HCEC 1CT (cell line): ENCODE measurements at regions not wholly inside any gene's neighbourhood (a gene's known extent, or its start where the extent isn't known, plus 50 kb on each side); places are given as distances from the start of the nearest gene placed in this dataset.
A peak's percentile ranks its signal among the peaks of the same experiment; 100 is the strongest.
"Not testable (repeated sequence)": the region's sequence is repeated elsewhere in the genome, so short reads cannot be mapped to it uniquely, and the experiment has no call there.

Experiments
- DNase-seq: peaks from one replicate; pipeline ENCODE4 v3.0.0-alpha.2; 2017

DNA sequence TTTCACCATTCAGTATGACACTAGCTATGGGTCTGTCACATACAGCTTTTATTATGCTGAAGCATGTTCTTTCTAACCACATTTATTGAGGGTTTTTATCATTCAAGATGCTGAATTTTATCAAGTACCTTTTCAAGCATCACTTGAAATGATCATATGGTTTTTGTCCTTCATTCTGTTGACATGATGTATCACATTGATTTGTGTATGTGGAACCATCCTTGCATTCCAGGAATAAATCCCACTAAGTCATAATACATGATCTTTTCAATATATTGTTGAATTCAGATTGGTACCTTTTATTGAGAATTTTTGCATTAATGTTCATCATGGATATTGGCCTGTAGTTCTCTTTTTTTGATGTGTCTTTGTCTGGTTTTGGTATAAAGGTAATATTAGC is 317.4 kb downstream of the NNT start:
- DNase-seq, result no peak

DNA sequence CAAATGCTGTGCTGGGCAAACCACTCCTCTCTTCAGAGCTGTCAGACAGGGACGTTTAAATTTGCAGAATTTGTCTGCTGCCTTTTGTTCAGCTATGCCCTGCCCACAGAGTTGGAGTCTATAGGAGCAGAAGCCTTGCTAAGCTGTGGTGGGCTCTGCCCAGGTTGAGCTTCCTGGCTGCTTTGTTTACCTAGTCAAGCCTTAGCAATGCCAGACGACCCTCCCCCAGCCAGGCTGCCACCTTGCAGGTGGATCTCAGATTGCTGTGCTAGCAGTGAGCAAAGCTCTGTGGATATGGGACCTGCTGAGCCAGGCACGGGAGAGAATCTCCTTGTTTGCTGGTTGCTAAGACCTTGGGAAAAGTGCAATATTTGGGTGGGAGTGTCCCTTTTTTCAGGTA is 314.9 kb downstream of the NNT start:
- DNase-seq, result no peak

DNA sequence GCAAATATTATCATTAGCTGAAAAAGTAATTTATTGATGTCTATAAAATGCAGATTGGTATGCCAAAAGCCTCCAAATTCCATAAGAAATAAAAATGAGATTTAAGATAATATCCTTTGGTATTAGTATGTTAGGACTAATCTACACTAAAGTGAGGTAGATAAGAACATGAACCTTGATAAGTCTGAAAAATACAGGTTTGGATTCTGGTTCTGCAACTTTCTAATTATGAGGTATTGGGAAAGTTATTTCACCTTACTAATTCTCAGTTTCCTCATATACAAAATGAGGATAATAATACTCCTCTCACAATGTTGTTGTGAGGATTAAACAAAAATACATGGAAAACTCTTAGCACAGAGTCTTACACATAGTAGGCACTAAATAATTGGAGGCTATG is 300.1 kb downstream of the NNT start:
- no peak for DNase-seq

DNA sequence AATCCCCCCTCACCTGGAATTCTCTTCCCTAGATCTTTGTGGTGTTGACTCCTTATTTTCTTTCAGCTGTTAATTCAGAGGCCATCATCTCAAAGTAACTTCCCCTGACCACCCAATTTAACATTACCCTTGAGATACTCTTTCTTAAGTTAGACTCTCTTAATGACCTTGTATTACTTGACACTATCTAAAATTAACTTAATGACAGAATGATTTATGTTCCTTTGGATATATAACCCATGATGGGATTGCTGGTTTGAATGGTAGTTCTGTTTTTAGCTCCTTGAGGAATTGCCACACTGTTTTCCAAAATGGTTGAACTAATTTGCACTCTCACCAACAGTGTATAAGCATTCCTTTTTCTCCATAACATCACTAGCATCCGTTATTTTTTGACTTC is 298.0 kb downstream of the NNT start:
- no peak for DNase-seq

DNA sequence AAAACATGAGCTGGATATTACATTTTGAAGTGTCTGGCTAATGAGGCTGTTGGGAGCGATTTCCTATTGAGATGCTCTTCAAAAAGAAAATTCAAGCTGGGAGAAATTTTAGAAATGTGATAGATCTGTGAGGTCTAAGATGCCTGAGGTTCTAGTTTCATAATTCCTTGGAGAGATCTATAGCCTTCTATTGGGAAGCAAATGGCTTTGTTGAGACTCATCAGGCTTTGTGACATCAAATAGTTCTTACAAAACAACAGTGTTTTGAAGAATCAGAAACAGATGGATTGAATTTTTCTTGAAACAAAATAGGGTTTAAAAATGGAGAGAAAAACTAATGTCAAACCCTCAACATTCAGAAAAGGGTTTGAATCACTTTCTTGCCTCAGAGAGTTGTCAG is 292.9 kb downstream of the NNT start:
- no peak for DNase-seq

DNA sequence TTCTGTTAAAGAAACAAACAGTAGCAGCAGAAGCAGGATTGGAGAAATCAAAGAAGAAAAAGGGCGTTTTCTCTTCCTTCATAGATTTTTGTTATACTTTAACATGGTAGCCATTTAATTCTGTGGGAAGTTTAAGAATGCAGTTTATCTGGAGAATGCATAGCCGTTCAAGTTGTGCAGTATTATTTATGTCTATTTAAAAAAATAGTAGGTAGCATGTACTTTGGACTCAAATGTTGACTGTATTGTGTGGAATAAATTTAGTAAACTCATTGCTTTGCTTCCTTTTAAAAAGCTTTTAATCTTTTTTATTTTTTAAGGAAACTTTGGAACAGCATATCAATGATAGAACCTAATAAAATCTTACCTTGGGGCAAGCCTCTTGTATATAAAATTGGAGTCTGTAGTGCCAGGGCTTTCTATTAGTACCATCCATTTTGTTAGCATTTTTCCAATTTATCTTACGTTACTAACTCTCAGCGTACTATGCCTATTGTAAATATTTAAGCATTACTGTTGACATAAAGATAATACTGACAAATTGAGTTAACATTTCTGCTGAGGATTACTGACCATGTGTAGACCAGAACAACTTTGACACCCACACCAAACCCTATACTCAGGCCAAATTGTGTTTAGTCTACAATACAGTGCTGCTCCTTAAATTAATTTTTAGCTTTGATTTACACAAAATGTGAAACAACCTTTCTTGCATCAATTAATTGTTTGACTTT is 291.1 kb downstream of the NNT start:
- no peak for DNase-seq

DNA sequence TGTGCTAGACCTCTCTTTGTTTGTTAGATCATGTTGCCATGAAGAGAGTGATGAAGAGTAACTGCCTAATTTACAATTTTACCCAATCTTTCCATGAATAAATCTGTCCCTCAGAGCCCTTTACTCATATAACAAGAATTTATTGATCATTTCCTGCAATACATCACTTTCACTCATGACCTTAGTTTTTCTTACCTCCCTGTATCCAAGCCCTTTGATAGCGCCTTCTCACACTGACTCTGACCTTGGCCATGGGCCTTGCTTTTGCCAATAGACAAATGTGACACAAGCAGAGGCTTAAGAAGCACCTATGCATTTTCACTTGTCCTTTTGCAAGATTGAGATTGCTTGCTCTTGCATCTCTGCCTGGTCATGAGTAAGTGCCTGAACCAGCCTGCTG is 288.1 kb downstream of the NNT start:
- no peak for DNase-seq

DNA sequence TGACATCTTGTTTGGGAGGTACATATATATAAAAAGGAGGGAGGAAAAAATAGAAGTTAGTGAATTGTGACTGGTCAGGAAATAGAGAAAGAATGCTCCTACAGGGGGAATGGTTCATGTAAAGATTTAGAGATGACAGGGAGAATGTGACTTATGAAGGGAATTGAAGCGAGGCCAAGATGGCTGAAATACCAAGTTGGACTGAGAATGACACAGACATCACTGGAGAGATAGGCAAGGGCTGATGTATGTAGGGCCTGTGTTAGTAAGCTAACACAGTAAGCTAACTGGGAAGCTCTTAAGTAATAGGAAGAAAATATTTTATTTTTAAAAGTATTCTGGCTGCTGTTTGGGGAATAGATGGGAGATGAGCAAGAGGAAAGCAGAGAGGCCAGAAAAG is 286.3 kb downstream of the NNT start:
- no peak for DNase-seq

DNA sequence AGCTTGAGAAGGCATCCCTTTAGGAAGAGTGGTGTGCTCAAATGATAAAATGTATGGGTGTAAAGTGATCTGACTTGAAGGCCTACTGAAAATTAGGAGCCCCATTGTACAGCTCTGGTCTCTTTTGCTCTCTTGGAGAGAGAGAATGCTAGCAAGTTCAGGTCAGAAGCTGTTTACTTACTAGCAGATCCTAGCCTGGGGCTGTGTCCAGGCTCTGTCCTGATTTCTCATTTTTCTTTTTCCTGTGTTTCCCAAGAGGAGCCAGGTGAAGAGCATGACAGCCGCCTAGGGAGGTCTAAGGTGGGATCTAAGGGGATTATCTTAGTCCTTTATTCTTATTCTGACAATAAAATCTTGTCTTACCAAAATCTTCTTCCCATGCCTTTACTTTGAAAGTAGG is 272.8 kb downstream of the NNT start:
- DNase-seq, result no peak

DNA sequence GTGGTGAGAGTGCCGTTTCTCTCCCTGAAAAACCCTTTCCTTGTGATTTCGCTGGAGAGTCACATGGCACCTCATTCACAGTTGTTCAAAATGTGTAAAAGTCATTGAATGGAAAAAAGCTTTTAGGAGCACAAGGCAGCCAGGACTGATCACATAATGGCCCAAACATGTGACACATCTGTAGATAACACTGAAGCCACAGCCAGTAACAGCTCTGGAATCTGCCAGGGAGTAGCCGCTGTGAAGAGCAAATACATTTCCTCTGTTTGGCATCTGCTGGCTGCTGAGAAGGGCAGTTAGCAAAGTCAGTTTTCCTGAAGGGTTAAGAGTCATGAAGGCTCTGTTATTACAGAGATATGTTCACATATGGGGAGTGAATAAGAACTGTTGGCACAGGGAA is 271.8 kb downstream of the NNT start:
- DNase-seq, result peak; percentile 7

DNA sequence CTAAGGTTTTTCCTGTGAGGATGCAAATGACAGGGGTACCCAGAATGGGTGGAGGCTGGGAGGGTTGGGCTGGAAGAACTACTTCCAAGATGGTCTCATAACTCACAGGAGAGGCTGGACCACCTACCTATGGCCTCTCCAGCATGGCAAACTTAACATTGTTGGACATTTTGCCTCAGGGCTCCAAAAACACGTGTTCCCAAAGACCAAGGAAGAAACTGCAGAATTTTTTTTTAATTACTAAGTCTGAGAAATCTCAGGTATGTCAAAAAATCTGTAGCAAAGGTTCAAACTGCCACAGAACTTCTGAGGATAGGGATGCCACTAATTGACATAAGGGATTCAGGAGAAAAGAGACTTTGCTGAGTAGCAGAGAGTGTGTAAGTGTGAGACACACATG is 270.8 kb downstream of the NNT start:
- DNase-seq, result no peak

DNA sequence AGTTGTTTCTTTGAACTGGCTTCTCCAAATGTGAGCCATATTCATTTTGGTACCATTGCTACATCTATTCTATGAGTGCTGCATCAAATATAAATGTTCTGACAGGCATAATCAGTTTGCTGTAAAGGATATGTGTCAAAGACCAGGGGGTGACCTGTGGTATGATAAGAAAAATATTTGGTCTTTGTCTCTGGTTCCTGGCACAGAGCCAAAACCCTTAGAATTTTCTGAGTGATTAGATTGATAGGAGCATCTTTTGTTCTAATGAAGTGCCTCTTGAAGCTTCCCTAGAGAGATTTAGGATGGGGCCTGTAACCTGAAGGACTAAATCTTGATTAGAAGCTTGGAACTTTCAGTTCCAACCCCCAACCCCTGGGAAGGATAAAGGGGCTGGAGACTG is 256.3 kb downstream of the NNT start:
- no peak for DNase-seq

DNA sequence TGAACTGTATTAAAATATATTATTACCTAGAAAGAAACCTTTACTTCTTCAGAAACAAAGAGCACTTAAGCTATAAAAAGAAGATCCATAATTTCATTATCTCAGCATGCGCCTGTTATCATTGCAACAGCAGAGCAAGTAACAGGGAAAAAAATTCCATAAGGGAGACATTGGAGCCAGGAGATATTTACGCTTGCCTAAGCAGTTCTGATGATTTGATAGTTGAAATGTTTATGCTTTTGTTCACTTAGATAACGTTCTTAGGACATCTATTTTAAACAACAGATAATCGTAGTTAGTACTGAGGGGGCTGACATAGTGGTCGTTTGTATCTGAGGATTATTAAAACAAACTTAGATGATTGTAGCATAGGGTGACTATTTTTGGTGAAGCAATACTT is 252.5 kb downstream of the NNT start:
- DNase-seq, result no peak

DNA sequence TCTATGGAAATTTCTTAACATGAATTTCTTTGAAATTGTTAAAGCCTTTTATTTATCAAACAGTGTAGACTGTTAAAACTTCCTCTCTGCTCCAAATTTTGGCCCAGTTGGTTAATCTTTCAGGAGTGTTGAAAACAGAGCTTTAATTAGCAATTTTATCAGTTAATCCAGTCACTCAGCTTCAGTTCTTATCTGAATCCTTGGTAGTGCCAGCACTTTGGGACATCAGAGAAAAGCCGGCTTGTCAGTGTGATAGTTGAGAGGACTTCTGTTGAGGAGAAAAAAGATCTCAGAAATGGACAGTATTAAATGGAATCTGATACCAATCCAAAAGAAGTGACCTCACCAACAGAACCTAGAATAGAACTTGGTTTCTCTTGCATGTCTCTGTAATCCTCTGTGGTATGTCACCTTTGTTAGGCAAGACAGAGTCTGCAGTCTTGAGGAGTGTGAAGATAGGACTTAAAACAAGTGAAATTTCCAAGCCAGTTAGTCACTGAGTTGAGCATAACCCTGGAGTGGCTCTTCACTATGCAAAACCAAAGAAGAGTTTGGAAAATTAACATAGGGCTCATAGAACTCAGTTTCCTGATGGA is 251.8 kb downstream of the NNT start:
- DNase-seq, result no peak

DNA sequence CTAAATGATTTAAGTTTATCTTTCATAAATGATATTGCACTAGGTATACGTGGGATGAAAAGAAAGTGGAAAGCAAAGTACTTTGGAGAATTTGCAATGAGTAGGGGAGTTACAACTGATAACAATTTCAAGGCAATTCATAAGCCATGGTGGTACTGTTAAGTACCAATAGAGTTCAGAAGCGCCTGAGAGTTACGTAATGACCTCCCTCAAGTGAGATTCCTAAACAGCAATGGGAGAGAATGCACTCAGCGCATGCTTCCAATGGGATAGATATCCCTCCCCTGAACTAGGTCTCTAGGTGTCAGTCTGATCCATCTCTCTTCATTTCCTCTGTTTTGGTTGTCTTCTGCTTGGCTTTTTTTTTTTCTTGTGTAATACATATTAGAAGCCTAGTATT is 249.3 kb downstream of the NNT start:
- DNase-seq, result no peak

DNA sequence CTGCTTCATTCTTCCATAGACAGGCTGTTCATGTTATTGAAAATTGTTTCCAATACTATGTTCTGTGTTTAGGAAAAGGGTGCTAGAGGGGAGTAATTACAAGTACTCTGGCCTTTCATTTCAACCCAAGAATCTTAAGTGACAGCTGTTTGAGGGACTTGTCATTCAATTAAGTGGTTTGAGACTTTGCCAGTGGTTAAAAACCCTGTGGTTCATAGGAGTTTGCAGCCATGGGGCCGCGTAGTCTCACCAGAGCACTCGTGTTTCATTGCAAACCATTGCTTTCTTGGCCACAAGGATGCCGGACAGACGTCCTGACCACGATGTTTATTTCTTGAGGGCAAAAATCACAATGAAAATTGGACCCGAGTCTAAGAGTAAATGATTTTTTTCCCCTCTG is 248.8 kb downstream of the NNT start:
- no peak for DNase-seq

DNA sequence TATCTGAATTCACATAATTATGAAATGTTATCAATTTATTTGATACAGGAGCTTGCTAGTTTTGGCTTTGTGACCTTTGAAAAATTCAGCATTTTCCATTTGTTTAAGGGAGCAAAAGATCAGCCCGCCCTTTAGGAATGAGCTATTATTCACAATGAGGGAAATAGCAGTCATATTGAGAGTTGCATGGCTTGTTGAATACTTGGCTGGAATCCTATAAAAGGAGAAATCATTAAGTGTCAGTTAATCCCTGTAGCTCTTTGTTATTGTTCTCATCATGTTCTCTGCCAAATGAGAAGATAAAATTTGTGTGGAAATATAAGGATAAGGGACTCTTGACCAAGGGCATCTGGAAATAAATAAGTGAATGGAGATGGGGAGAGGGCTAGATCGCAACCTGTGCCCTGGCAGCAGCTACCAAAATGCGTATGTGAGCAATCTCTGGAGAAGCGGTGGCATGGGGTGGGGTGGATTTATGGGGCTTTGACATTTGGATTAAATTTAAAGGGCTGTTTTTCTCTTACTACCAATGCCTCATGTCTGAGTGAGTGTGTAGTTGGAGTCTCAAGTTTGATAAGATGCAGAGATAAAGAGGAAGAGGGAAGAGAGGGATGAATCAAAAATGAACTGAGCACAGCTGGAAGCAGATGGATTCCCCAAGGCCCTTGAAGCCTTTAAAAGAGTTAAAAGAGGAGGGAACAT is 237.6 kb downstream of the NNT start:
- DNase-seq, result no peak

DNA sequence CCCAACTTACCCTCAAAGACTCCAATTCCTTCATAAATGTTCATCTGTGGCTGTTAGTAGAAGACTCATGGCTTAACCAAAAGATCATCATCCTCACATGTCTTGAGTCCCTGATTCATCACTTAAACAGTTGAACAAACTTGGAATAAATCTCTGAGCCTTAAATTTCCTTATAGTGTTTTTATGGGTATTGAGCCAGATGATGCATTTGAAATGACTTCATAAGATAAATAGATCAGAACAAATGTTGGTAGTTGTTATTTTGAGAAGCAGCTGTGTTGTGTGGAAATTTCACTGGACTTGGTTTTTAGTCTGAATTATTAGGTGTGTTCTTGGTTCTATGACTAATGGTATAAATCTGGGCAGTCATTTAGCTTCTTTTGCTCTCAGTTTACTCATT is 236.2 kb downstream of the NNT start:
- peak; percentile 85 for DNase-seq

DNA sequence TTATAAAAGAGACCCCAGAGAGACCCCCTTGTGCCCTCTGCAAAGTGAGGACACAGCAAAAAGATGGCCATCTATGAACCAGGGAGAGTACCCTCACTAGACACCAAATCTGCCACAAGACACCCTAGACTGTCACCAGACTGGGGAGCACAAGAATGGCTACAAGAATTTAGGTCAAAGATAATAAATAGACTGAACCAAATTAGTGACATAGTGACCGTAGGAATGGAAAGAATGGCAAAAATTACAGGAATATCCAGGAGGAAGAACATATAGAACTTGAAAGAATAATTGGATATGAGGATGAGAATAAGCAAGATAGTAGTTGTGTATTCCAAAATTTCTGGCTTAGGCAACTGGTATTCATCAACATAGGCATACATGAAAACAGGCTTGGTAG is 235.0 kb downstream of the NNT start:
- DNase-seq, result no peak

DNA sequence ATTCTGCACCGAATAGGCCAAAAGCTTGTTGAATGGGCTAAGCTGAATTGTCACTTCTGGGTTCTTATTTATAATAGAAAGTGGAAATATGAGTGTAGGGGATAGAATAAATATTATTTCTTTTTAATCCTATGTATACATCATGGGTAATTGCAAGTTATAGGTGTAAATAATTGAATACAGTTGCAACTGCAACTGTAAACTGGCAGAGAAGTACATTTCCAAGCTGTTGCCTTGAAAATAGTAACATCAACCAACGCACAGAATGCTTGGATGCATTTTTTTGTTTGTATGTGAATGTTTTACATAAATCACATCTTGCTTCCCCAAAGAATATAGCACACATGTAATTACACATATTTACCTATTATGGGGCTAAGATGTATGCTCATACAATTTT is 234.1 kb downstream of the NNT start:
- no peak for DNase-seq

DNA sequence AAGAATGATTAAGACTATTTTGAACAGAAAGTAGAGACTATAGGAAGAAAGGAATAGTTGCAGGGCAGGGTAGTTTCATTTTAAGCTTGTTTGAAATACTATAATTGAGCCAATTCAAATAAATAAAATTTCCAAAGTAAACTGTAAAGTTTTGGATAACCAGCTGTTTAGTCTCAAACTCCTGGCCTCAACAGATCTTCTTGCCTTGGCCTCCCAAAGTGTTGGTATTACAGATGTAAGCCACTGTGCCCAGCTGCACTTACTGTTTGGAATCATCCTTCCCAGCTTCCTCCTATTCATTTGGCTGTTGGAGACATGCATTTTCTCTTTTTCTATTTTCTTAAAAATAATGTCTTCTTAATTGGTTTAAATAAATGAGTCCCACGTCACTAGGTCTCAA is 231.0 kb downstream of the NNT start:
- no peak for DNase-seq

DNA sequence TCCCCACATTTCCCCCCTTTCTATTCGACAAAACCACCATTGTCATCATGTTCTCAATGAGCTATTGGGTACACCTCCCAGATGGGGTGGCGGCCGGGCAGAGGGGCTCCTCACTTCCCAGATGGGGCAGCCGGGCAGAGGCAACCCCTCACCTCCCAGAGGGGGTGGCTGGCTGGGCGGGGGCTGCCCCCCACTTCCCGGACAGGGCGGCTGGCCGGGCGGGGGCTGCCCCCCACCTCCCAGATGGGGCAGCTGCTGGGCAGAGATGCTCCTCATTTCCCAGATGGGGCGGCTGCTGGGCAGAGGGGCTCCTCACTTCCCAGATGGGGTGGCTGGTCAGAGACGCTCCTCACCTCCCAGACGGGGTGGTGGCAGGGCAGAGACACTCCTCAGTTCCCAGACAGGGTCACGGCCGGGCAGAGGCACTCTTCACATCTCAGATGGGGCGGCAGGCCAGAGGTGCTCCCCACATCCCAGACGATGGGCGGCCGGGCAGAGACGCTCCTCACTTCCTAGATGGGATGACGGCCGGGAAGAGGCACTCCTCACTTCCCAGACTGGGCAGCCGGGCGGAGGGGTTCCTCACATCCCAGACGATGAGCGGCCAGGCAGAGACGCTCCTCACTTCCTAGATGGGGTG is 221.5 kb downstream of the NNT start:
- DNase-seq, result not testable (repeated sequence)

DNA sequence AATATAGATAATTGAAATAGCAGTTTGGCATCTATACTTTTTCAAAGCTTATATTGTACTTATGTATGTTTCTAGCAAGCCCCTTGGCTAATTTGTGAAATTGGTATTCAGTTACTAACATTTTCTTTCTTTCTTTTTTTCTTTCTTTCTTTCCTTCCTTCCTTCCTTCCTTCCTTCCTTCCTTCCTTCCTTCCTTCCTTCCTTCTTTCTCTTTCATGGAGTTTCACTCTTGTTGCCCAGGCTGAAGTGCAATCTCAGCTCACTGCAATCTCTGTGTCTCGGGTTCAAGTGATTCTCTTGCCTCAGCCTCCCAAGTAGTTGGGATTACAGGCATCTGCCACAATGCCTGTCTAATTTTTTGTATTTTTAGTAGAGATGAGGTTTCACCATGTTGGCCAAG is 215.4 kb downstream of the NNT start:
- not testable (repeated sequence) for DNase-seq

DNA sequence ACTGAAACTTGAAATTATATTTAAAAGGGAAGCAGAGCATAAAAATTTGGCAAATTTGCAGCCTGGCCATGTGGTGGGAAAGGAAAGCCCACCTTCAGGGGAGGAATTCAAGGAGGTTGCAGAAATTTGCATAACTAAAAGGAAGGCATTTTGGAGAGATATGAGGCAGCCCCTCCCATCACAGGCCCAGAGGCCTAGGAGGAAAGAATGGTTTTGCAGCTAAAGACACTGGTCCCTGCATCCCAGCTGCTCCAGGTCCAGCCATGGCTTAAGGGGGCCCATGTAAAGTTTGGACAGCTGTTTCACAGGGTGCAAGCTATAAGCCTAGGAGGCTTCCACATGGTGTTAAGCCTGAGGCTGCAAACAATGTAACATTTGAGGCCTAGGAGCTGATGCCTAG is 212.5 kb downstream of the NNT start:
- no peak for DNase-seq
